PFSK-1 (cell line): ENCODE measurements at regions not wholly inside any gene's neighbourhood (a gene's known extent, or its start where the extent isn't known, plus 50 kb on each side); places are given as distances from the start of the nearest gene placed in this dataset.

Experiments
- FOXP2 ChIP-seq: optimal IDR thresholded peaks from 2 replicates; pipeline ENCODE3; 2011; ENCODE audit warnings: borderline replicate concordance, control low read depth, inconsistent platforms; ENCODE audit not compliant: insufficient read depth; ENCODE audit errors: extremely low read length, extremely low read depth
- POLR2AphosphoS5 ChIP-seq: IDR thresholded peaks from 2 replicates; pipeline ENCODE4 v1.6.1; 2012; ENCODE audit warnings: low read depth, mild to moderate bottlenecking, control low read depth, low read length, moderate library complexity
- SIN3A ChIP-seq: IDR thresholded peaks from 2 replicates; pipeline ENCODE4 v1.6.1; 2012; ENCODE audit warnings: mild to moderate bottlenecking, low read length, moderate library complexity, borderline replicate concordance; ENCODE audit not compliant: insufficient read depth
- TAF1 ChIP-seq: IDR thresholded peaks from 2 replicates; pipeline ENCODE4 v1.6.1; 2012; ENCODE audit warnings: low read length, control low read depth, borderline replicate concordance; ENCODE audit not compliant: insufficient read depth
- TF ChIP-seq, protein P1 (sequence below), 2 experiments: IDR thresholded peaks; 2 replicates each; pipeline versions ENCODE4 v1.6.1 to v1.8.0; 2011 to 2012; ENCODE audit warnings: low read depth in 2 of 2, low read length in 2 of 2, control low read depth in 1 of 2, inconsistent platforms in 1 of 2, mild to moderate bottlenecking in 1 of 2, moderate library complexity in 1 of 2; ENCODE audit not compliant: insufficient read depth in 1 of 2

DNA sequence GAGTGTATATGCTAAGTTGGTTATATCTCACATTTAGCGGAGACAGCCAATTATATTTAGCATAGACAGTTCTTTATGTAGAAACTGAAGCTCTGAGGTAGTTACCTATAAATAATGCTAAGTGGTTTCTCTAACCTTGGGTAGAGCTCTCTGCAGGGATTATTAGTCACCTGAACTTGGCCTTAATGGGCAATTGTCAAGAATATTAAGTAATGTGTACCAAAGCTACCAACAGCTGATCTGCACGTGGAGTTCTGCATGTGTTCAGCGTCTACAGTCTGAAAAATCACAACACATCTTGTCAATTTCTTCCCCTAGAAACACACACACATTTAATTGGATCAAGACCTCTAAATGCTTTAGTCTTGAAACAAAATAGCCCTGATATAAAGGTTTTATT, 740.6 kb upstream of the FAM241A start:
- TF ChIP-seq POLR2AphosphoS5, result no peak
- no peak for TF ChIP-seq FOXP2
- TF ChIP-seq SIN3A, result no peak
- TF ChIP-seq, protein P1, sequence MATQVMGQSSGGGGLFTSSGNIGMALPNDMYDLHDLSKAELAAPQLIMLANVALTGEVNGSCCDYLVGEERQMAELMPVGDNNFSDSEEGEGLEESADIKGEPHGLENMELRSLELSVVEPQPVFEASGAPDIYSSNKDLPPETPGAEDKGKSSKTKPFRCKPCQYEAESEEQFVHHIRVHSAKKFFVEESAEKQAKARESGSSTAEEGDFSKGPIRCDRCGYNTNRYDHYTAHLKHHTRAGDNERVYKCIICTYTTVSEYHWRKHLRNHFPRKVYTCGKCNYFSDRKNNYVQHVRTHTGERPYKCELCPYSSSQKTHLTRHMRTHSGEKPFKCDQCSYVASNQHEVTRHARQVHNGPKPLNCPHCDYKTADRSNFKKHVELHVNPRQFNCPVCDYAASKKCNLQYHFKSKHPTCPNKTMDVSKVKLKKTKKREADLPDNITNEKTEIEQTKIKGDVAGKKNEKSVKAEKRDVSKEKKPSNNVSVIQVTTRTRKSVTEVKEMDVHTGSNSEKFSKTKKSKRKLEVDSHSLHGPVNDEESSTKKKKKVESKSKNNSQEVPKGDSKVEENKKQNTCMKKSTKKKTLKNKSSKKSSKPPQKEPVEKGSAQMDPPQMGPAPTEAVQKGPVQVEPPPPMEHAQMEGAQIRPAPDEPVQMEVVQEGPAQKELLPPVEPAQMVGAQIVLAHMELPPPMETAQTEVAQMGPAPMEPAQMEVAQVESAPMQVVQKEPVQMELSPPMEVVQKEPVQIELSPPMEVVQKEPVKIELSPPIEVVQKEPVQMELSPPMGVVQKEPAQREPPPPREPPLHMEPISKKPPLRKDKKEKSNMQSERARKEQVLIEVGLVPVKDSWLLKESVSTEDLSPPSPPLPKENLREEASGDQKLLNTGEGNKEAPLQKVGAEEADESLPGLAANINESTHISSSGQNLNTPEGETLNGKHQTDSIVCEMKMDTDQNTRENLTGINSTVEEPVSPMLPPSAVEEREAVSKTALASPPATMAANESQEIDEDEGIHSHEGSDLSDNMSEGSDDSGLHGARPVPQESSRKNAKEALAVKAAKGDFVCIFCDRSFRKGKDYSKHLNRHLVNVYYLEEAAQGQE (IDR thresholded peaks at IDR 0.05; ENCODE audit: insufficient read depth in 1 of 2, low read depth in 2 of 2, low read length in 2 of 2), result no peak
- no peak for TF ChIP-seq TAF1

DNA sequence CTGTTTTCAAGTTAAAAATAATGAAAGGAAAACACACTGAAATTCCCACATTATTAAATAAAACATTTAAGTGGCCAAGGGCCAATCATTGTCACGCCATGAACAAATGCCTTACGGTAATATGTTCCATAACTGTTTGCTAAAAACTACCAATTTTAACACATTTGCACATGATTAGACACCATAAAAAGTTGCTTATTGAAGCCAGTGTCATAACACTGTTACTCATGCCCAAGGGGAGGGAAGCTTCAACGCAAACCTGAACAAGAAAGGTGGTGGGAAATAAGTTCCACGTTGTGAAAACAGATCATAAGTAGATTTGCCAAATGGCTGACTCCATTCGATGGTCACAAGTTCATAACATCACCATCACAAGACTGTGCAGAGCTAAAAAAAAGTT, 739.3 kb upstream of the FAM241A start:
- TF ChIP-seq TAF1, result no peak
- TF ChIP-seq FOXP2, result no peak
- no peak for TF ChIP-seq POLR2AphosphoS5
- TF ChIP-seq SIN3A, result no peak
- TF ChIP-seq, protein P1 (IDR thresholded peaks at IDR 0.05; ENCODE audit: insufficient read depth in 1 of 2, low read depth in 2 of 2, low read length in 2 of 2), result no peak

DNA sequence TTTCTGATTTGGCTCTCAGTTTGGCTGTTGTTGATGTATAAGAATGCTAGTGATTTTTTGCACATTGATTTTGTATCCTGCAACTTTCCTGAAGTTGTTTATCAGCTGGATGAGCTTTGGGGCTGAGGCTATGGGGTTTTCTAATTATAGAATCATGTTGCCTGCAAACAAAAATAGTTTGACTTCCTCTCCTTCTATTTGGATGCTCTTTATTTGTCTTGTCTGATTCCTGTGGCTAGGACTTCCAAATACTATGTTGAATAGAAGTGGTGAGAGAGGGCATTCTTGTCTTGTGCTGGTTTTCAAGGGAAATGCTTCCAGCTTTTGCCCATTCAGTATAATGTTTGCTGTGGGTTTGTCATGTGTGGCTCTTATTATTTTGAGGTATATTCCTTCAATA, 734.7 kb upstream of the FAM241A start:
- TF ChIP-seq TAF1 (no peak), FOXP2 (no peak), SIN3A (no peak)
- TF ChIP-seq, protein P1 (IDR thresholded peaks at IDR 0.05; ENCODE audit: insufficient read depth in 1 of 2, low read depth in 2 of 2, low read length in 2 of 2), result no peak

DNA sequence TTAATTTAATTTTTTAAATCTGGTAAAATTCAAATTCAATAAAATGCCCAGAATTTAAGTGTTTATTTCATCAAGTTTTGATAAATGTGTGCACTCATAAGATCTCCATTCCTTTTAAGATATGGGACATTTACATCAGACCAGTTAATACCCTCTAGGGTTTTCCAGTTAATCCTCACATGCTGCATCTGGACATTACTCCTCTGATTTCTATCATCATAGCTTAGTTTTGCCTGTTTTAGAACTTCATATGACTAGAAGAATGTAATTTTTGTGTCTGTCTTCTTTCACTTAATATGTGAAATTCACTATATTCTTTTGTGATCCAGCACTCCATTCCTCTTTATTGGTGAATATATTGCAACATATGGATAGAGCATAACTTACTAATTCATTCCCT, 727.7 kb upstream of the FAM241A start:
- TF ChIP-seq SIN3A (no peak), TAF1 (no peak)

DNA sequence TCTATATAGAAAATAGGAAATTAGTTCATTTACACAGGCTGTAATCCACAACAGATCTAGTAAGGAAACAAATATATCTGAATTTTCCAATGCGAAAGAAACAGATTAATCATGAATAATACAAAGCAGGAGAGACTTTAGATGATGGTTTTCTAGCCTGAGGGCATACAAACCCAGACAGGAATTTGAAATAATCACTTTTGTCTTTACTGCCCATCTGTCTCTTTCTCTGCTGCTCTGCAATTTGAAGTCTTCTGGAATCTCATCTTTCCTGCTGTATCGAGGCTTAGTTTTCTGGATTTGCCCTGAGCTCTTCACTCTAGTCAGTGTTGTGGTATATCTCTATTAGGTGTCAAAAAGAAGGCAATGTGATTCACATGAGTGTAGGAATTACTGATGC, 711.8 kb upstream of the FAM241A start:
- no peak for TF ChIP-seq SIN3A
- TF ChIP-seq TAF1, result no peak
- no peak for TF ChIP-seq FOXP2
- TF ChIP-seq POLR2AphosphoS5, result no peak
- TF ChIP-seq, protein P1 (IDR thresholded peaks at IDR 0.05; ENCODE audit: insufficient read depth in 1 of 2, low read depth in 2 of 2, low read length in 2 of 2), result no peak

DNA sequence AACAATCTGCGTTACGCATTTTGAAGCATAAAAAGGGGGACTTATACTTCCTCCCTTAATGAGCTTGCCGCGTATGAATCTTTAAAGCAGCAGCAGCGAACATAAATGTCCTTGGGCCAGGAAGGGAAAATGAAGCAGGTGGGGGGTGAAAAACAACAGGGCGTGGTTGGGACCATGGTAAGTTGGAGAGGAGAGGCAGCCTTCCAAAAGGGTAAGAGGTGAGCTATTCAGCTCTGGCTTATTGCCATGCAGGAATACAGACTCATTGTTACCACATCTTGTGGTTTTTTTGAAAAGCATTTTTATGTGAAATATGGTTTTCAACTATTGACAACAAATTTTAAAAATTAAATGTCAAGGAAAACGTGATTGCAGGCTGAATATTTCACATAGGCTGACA, 710.7 kb upstream of the FAM241A start:
- TF ChIP-seq, protein P1 (IDR thresholded peaks at IDR 0.05; ENCODE audit: insufficient read depth in 1 of 2, low read depth in 2 of 2, low read length in 2 of 2), result no peak
- TF ChIP-seq TAF1 (no peak), FOXP2 (no peak), POLR2AphosphoS5 (no peak), SIN3A (no peak)
